CMK (cell line): ENCODE measurements at regions not wholly inside any gene's neighbourhood (a gene's known extent, or its start where the extent isn't known, plus 50 kb on each side); places are given as distances from the start of the nearest gene placed in this dataset.

Experiments
- DNase-seq: peaks from one replicate; pipeline ENCODE4 v3.0.0-alpha.2; 2010; ENCODE audit warnings: low read depth

DNA sequence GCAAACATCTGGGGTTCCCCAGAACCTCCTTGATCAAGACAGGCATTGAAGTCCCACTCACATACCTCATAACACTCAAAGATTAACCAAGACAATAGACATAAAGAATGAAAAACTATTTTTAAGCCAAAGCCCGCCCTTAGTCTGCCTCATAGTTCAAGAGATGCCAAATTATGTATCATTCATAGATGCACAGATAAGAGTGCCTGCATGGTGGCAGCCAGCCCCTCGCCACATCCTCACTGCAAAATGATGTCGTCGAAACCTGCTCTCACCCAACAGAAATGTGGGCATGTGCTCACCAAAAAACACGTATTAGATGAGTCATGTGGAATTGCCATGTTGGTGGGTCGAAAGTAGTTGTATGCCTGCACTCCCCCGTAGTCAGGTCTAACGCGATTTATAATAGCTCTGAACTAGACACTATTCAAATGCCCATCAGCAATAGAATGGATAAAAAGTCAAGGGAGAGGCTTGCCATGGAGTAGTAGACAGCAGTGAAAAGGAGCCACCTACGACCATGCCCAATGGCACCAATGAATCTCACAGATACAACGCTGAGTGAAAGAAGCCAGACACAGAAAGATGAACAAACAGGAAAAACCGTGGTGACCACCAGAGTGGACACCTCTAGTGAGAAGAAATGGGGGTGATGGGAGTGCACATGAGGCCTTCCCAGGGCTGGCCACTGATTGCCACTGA lies 64.8 kb downstream of the C16orf95 start:
- no peak for DNase-seq
